Endothelial cell of umbilical vein (primary cell): ENCODE measurements at regions not wholly inside any gene's neighbourhood (a gene's known extent, or its start where the extent isn't known, plus 50 kb on each side); places are given as distances from the start of the nearest gene placed in this dataset.

Experiments used
- POLR2A ChIP-seq: IDR thresholded peaks from 2 replicates; pipeline ENCODE4 v1.6.1; 2012; ENCODE audit warnings: low read depth, mild to moderate bottlenecking, control low read depth, low read length
- POLR2AphosphoS5 ChIP-seq: IDR thresholded peaks from 2 replicates; pipeline ENCODE4 v1.6.1; 2012; ENCODE audit warnings: low read depth, mild to moderate bottlenecking, control low read depth, low read length, moderate library complexity; ENCODE audit not compliant: insufficient read depth
- TF ChIP-seq, protein P1 (sequence below): IDR thresholded peaks from 2 replicates; pipeline ENCODE4 v1.6.1; 2011; ENCODE audit not compliant: insufficient read depth, insufficient read length
- TF ChIP-seq, protein P2 (sequence below), 2 donors: IDR thresholded peaks; 1 replicate in 1 of 2; 2 replicates in 1 of 2; pipeline ENCODE4 v1.5.1; 2011; ENCODE audit warnings: low read length in 2 of 2, mild to moderate bottlenecking in 2 of 2, moderate library complexity in 2 of 2, control low read depth in 1 of 2, inconsistent platforms in 1 of 2, low read depth in 1 of 2; ENCODE audit not compliant: insufficient read depth in 1 of 2; ENCODE audit errors: extremely low read depth in 1 of 2

DNA sequence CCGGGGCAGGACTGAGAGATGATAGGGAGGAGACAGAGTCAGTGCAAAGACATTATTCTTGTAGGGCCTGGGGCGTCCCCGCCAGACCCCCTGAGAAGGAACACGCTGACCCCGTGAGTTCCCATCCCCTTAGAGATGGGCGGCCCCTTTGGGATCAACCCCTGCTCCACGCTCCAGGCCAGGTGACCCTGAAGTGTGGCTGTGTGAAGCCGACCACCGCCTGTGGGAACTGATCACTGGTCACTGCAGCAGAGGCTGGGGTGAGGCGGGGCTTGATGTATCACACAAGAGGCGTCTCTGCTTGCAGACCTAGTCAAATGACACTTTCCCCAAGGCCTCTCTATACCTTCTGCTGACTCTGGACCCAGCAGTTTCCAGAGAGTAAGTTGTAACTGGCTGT lies 157.4 kb upstream of the TWIST2 start:
- TF ChIP-seq, protein P1, sequence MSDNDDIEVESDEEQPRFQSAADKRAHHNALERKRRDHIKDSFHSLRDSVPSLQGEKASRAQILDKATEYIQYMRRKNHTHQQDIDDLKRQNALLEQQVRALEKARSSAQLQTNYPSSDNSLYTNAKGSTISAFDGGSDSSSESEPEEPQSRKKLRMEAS: no peak
- TF ChIP-seq POLR2A (no peak), POLR2AphosphoS5 (no peak)
- TF ChIP-seq, protein P2, sequence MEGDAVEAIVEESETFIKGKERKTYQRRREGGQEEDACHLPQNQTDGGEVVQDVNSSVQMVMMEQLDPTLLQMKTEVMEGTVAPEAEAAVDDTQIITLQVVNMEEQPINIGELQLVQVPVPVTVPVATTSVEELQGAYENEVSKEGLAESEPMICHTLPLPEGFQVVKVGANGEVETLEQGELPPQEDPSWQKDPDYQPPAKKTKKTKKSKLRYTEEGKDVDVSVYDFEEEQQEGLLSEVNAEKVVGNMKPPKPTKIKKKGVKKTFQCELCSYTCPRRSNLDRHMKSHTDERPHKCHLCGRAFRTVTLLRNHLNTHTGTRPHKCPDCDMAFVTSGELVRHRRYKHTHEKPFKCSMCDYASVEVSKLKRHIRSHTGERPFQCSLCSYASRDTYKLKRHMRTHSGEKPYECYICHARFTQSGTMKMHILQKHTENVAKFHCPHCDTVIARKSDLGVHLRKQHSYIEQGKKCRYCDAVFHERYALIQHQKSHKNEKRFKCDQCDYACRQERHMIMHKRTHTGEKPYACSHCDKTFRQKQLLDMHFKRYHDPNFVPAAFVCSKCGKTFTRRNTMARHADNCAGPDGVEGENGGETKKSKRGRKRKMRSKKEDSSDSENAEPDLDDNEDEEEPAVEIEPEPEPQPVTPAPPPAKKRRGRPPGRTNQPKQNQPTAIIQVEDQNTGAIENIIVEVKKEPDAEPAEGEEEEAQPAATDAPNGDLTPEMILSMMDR (IDR thresholded peaks at IDR 0.05; ENCODE audit: extremely low read depth in 1 of 2, insufficient read depth in 1 of 2, low read depth in 1 of 2, low read length in 2 of 2): no peak
